Retinal pigment epithelial cell (primary cell): ENCODE measurements at regions not wholly inside any gene's neighbourhood (a gene's known extent, or its start where the extent isn't known, plus 50 kb on each side); places are given as distances from the start of the nearest gene placed in this dataset.
A peak's percentile ranks its signal among the peaks of the same experiment; 100 is the strongest.

ENCODE experiments used
- DNase-seq: peaks from one replicate; pipeline ENCODE4 v3.0.0-alpha.2; 2010; ENCODE audit warnings: low read depth
- H3K4me3 ChIP-seq: 2 replicates; pipeline ENCODE4 v1.5.1; 2011; ENCODE audit warnings: mild to moderate bottlenecking, low read length, control low read depth, moderate library complexity
- CTCF ChIP-seq: conservative IDR thresholded peaks from 2 replicates; pipeline ENCODE4 v1.5.1; 2011; ENCODE audit warnings: low read depth, low read length, control low read depth, inconsistent platforms

GRCh38 chr1:238293075-238293474 is 402.4 kb upstream of the ZP4 start:
- no peak for TF ChIP-seq CTCF
- no peak for DNase-seq
- H3K4me3 ChIP-seq, result no peak overlapping the region

DNA sequence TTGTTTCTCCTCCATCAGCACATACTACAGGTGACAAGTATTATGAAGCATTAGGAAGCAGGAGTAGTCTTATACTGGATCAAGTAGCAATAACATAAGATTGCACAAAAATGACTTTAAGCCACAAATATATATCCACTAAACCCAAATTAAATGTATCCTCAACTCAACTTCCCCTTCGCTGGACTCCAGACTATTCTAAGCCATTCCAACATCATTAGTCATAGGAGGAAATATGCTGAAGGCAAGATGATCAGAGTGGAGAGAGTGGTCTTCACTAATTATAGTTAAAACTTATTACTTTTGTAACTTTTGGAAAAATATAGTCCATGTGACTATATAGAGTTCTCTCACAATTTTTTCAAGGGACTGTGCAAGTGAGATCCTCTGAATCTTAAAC is 390.7 kb upstream of the ZP4 start:
- H3K4me3 ChIP-seq, result no peak overlapping the region
- TF ChIP-seq CTCF, result no peak
- peak; percentile 69 for DNase-seq

GRCh38 chr1:238279694-238280380 is 389.1 kb upstream of the ZP4 start:
- no peak overlapping the region for H3K4me3 ChIP-seq
- DNase-seq, result no peak
- TF ChIP-seq CTCF, result no peak

DNA sequence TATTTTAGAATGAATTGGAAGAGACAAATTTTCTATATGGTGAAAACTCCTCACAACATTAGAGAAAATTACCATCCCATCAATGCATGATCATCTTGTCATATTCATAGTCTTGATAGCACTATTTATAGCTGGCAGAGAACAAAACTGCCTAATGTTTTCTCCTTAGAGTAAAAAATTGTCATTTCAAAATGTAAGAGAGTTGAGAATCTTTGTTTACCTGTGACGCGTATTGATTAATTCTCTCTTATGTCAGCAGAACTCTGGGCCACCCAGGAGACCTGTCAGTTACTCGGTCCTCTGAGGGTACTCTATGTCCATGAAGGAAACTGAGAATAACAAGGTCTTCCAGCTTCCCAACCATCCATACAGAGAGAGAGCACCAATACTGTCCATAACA is 381.4 kb upstream of the ZP4 start:
- H3K4me3 ChIP-seq, result no peak overlapping the region
- DNase-seq, result no peak
- TF ChIP-seq CTCF, result no peak

- no peak overlapping the region for H3K4me3 ChIP-seq
- no peak for DNase-seq
- no peak for TF ChIP-seq CTCF
Observed at GRCh38 chr1:238265866-238266265, 375.1 kb upstream of the ZP4 start.

GRCh38 chr1:238264951-238265350 is 374.2 kb upstream of the ZP4 start:
- DNase-seq, result no peak
- no peak for TF ChIP-seq CTCF
- no peak overlapping the region for H3K4me3 ChIP-seq

DNA sequence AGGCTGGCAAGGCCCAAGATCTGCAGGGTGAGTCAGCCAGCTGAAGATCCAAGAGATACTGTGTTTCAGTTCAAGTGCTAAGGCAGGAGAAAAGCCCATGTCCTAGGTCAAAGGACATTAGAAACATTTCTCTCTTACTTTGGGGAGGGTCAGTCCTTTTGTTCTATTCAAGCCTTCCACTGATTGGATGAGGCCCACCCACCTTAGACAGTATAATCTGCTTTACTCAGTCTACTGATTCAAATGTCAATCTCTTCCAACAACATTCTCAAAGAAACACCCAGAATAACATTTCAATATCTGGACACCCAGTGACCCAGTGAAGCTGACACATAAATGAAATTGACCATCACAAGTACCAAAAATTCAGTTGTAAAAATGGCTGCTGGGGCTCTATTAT is 367.8 kb upstream of the ZP4 start:
- no peak overlapping the region for H3K4me3 ChIP-seq
- no peak for DNase-seq
- no peak for TF ChIP-seq CTCF
